SK-N-SH (cell line): ENCODE measurements at regions not wholly inside any gene's neighbourhood (a gene's known extent, or its start where the extent isn't known, plus 50 kb on each side); places are given as distances from the start of the nearest gene placed in this dataset.

Experiments
- CTCF ChIA-PET: fragments of 300-600, 350-600 bp; formaldehyde crosslinking; extraction: SDS; loops from one replicate; lab custom pipeline; 2021; lab: Yijun Ruan, JAX
- POLR2A ChIA-PET: fragments of 350-600 bp; sonication (Branson Sonifier 250); formaldehyde crosslinking; extraction: SDS; loops from one replicate; lab custom pipeline; 2020; ENCODE audit warnings: antibody characterized with exemption, inconsistent platforms; lab: Yijun Ruan, JAX
- DNase-seq: peaks from one replicate; pipeline ENCODE4 v3.0.0; 2012
- H2AFZ ChIP-seq: fragments of 200-600 bp; sonication (generic); 2 replicates; pipeline ENCODE4 v1.8.1; 2016; ENCODE audit warnings: antibody characterized with exemption, mild to moderate bottlenecking, low read depth
- H3F3A ChIP-seq: fragments of 200-600 bp; sonication (generic); replicated peaks from 2 replicates; pipeline ENCODE3; 2016; ENCODE audit warnings: antibody characterized with exemption, mild to moderate bottlenecking; ENCODE audit not compliant: insufficient read depth
- H3K27ac ChIP-seq, 2 experiments: fragments of 200-500 bp in 1 of 2; fragments of 200-600 bp in 1 of 2; sonication (Bioruptor generic) in 1 of 2; sonication (generic), shearing (Covaris generic) in 1 of 2; 2 replicates each; pipeline versions ENCODE4 v1.5.1 to v1.6.1; 2014 to 2016; ENCODE audit warnings: low read depth in 2 of 2, inconsistent platforms in 1 of 2, low read length in 1 of 2, mild to moderate bottlenecking in 1 of 2, mixed read lengths in 1 of 2
- H3K27me3 ChIP-seq: fragments of 200-600 bp; sonication (generic), shearing (Covaris generic); 2 replicates; pipeline ENCODE4 v1.6.1; 2016; ENCODE audit warnings: mixed run types; ENCODE audit not compliant: insufficient read depth
- H3K36me3 ChIP-seq, 2 experiments: fragments of 200-500 bp in 1 of 2; fragments of 200-600 bp in 1 of 2; sonication (Bioruptor generic) in 1 of 2; sonication (generic) in 1 of 2; replicated peaks in 1 of 2; 2 replicates each; pipeline versions ENCODE3 to v1.5.1; 2014 to 2016; ENCODE audit warnings: low read length in 1 of 2, mild to moderate bottlenecking in 1 of 2; ENCODE audit not compliant: insufficient read depth in 2 of 2, control insufficient read depth in 1 of 2
- H3K4me1 ChIP-seq, 2 experiments: fragments of 200-500 bp in 1 of 2; fragments of 200-600 bp in 1 of 2; sonication (Bioruptor generic) in 1 of 2; sonication (generic), shearing (Covaris generic) in 1 of 2; 2 replicates each; pipeline versions ENCODE4 v1.5.1 to v1.6.1; 2014 to 2016; ENCODE audit warnings: low read depth in 1 of 2, low read length in 1 of 2, mixed run types in 1 of 2; ENCODE audit not compliant: insufficient read depth in 2 of 2, control insufficient read depth in 1 of 2
- H3K4me2 ChIP-seq: fragments of 200-600 bp; sonication (generic), shearing (Covaris generic); 2 replicates; pipeline ENCODE4 v1.6.1; 2017; ENCODE audit warnings: mixed run types
- H3K4me3 ChIP-seq, 2 experiments: fragments of 200-500 bp in 1 of 2; fragments of 200-600 bp in 1 of 2; sonication (Bioruptor generic) in 1 of 2; sonication (generic), shearing (Covaris generic) in 1 of 2; 2 replicates each; pipeline versions ENCODE4 v1.5.1 to v1.8.1; 2014 to 2016; ENCODE audit warnings: low read depth in 2 of 2, inconsistent platforms in 1 of 2, low read length in 1 of 2, mild to moderate bottlenecking in 1 of 2, mixed read lengths in 1 of 2, moderate library complexity in 1 of 2
- H3K79me2 ChIP-seq: fragments of 200-600 bp; sonication (generic); 2 replicates; pipeline ENCODE4 v1.8.1; 2017; ENCODE audit warnings: mild to moderate bottlenecking; ENCODE audit not compliant: insufficient read depth
- H3K9ac ChIP-seq: fragments of 200-600 bp; sonication (generic); 2 replicates; pipeline ENCODE4 v1.6.1; 2017; ENCODE audit warnings: mixed run types
- H3K9me2 ChIP-seq: fragments of 200-600 bp; sonication (generic); 2 replicates; pipeline ENCODE4 v1.6.1; 2017; ENCODE audit warnings: mixed run types
- H3K9me3 ChIP-seq: fragments of 200-600 bp; sonication (generic); 2 replicates; pipeline ENCODE4 v1.6.1; 2017; ENCODE audit warnings: mixed run types, mild to moderate bottlenecking, moderate library complexity
- H4K20me1 ChIP-seq: fragments of 200-600 bp; sonication (generic); 2 replicates; pipeline ENCODE4 v1.6.1; 2017; ENCODE audit warnings: mild to moderate bottlenecking, mixed run types; ENCODE audit not compliant: insufficient read depth
- CHD2 ChIP-seq: fragments of 150-350 bp; IDR thresholded peaks from 2 replicates; pipeline ENCODE4 v1.6.1; 2018; ENCODE audit warnings: low read length; ENCODE audit not compliant: partially characterized antibody
- ELF1 ChIP-seq: IDR thresholded peaks from 2 replicates; pipeline ENCODE4 v1.4.0; 2012
- EP300 ChIP-seq, 2 experiments: IDR thresholded peaks; 2 replicates each; pipeline versions ENCODE4 v1.4.0 to v1.6.1; 2012; ENCODE audit warnings: borderline replicate concordance in 1 of 2, low read depth in 1 of 2, low read length in 1 of 2
- EZH2phosphoT487 ChIP-seq: fragments of 200-600 bp; sonication (generic); IDR thresholded peaks from 2 replicates; pipeline ENCODE4 v1.6.1; 2017; ENCODE audit warnings: low read depth, mixed run types, mild to moderate bottlenecking, antibody characterized with exemption, moderate library complexity, borderline replicate concordance
- FOSL2 ChIP-seq: IDR thresholded peaks from 2 replicates; pipeline ENCODE4 v1.4.0; 2012; ENCODE audit warnings: low read depth, mild to moderate bottlenecking, moderate library complexity, borderline replicate concordance
- FOXJ3 ChIP-seq: sonication (generic); formaldehyde crosslinking; IDR thresholded peaks from 2 replicates; pipeline ENCODE4 v1.5.1; 2020; ENCODE audit warnings: mild to moderate bottlenecking, missing genetic modification reagents
- FOXM1 ChIP-seq: IDR thresholded peaks from 2 replicates; pipeline ENCODE4 v1.4.0; 2012; ENCODE audit warnings: low read depth, mild to moderate bottlenecking
- IRF3 ChIP-seq: fragments of 150-350 bp; IDR thresholded peaks from 2 replicates; pipeline ENCODE4 v1.6.1; 2016; ENCODE audit warnings: mild to moderate bottlenecking, low read depth, low read length
- MAX ChIP-seq: IDR thresholded peaks from 2 replicates; pipeline ENCODE4 v1.4.0; 2012; ENCODE audit warnings: low read depth
- MEF2A ChIP-seq: IDR thresholded peaks from 2 replicates; pipeline ENCODE4 v1.4.0; 2012; ENCODE audit warnings: low read depth, borderline replicate concordance
- MXI1 ChIP-seq: IDR thresholded peaks from 2 replicates; pipeline ENCODE4 v1.6.1; 2012; ENCODE audit warnings: mild to moderate bottlenecking, low read depth, low read length, improper control_type of control experiment
- NFIC ChIP-seq: IDR thresholded peaks from 2 replicates; pipeline ENCODE4 v1.4.0; 2012; ENCODE audit warnings: borderline replicate concordance
- REST ChIP-seq: IDR thresholded peaks from 2 replicates; pipeline ENCODE4 v1.6.1; 2012; ENCODE audit warnings: mild to moderate bottlenecking, low read depth, low read length, moderate library complexity
- RFX5 ChIP-seq: IDR thresholded peaks from 2 replicates; pipeline ENCODE4 v1.6.1; 2012; ENCODE audit warnings: mild to moderate bottlenecking, improper control_type of control experiment, low read length
- SIN3A ChIP-seq: IDR thresholded peaks from 2 replicates; pipeline ENCODE4 v1.6.1; 2012; ENCODE audit warnings: low read depth, mild to moderate bottlenecking, low read length, moderate library complexity, borderline replicate concordance
- SMC3 ChIP-seq: IDR thresholded peaks from 2 replicates; pipeline ENCODE4 v1.6.1; 2012; ENCODE audit warnings: low read depth, low read length, improper control_type of control experiment
- TCF12 ChIP-seq: IDR thresholded peaks from 2 replicates; pipeline ENCODE4 v1.4.0; 2012
- TEAD4 ChIP-seq: IDR thresholded peaks from 2 replicates; pipeline ENCODE4 v1.4.0; 2012; ENCODE audit warnings: mild to moderate bottlenecking, borderline replicate concordance; ENCODE audit not compliant: insufficient read depth
- YY1 ChIP-seq: IDR thresholded peaks from 2 replicates; pipeline ENCODE4 v1.4.0; 2012; ENCODE audit warnings: low read depth, mild to moderate bottlenecking
- ZBTB33 ChIP-seq: IDR thresholded peaks from 2 replicates; pipeline ENCODE4 v1.4.0; 2012; ENCODE audit warnings: low read depth, borderline replicate concordance
- WGBS: methylation state at CpG from one replicate; pipeline ENCODE4 v1.1.6; 2017; ENCODE audit warnings: low lambda C conversion rate; 5-methylcytosine and 5-hydroxymethylcytosine counted together

GRCh38 chr4:112895811-112896608 lies 153.4 kb upstream of the ANK2 start:
- TF ChIP-seq NFIC, result no peak
- no peak for TF ChIP-seq EP300 (IDR thresholded peaks at IDR 0.05; ENCODE audit: borderline replicate concordance in 1 of 2, low read depth in 1 of 2, low read length in 1 of 2)
- no peak for TF ChIP-seq SMC3
- TF ChIP-seq EZH2phosphoT487, result no peak
- no peak for TF ChIP-seq RFX5
- no peak for TF ChIP-seq MEF2A
- TF ChIP-seq ELF1, result no peak
- TF ChIP-seq TCF12, result no peak
- no peak for TF ChIP-seq FOSL2
- Histone ChIP-seq H3K27ac (peak overlapping the region; percentile 14 to 99; a peak in 3 of 4 replicates), H3K9me3 (no peaks in the 10 kb centered on the region), H3K79me2 (no peaks in the 10 kb centered on the region), H3K9ac (no peak overlapping the region), H3K4me2 (no peak overlapping the region), H3K9me2 (no peaks in the 10 kb centered on the region), H3K4me1 (peaks cover 0 to 28% of the 10 kb centered on the region in 2 experiments; a peak in 3 of 4 replicates), H3K36me3 (no peaks in the 10 kb centered on the region), H2AFZ (no peak overlapping the region), H3F3A (peaks cover 3% of the 10 kb centered on the region), H3K27me3 (no peaks in the 10 kb centered on the region), H3K4me3 (no peak overlapping the region), H4K20me1 (no peaks in the 10 kb centered on the region)
- ChIA-PET CTCF (interaction anchor here (0.9 to 2.4 kb wide), 8 partner anchors 14 to 56 kb away, joined by 3 to 17 read pairs (median 4); no protein-coding TSS in a partner anchor), POLR2A (no interaction called here)
- no peak for DNase-seq
- 81% methylated on average over 4 of the region's 4 CpGs for WGBS

GRCh38 chr4:112896609-112897190 lies 152.8 kb upstream of the ANK2 start:
- Histone ChIP-seq H3K9me2 (no peaks in the 10 kb centered on the region), H3K27me3 (no peaks in the 10 kb centered on the region), H4K20me1 (no peaks in the 10 kb centered on the region), H2AFZ (no peak overlapping the region), H3K4me1 (peaks cover 0 to 28% of the 10 kb centered on the region in 2 experiments; a peak in 3 of 4 replicates), H3F3A (peaks cover 3% of the 10 kb centered on the region), H3K9me3 (no peaks in the 10 kb centered on the region), H3K9ac (no peak overlapping the region), H3K4me3 (no peak overlapping the region), H3K36me3 (no peaks in the 10 kb centered on the region), H3K79me2 (no peaks in the 10 kb centered on the region), H3K27ac (peak overlapping the region in 1 of 2 experiments; percentile 99; a peak in 2 of 4 replicates), H3K4me2 (no peak overlapping the region)
- no peak for DNase-seq
- POLR2A ChIA-PET, result no interaction called here
- WGBS, result 84% methylated on average over 9 of the region's 9 CpGs
- CTCF ChIA-PET, result interaction anchor here (0.6 to 2.4 kb wide), 9 partner anchors 14 to 402 kb away, joined by 3 to 17 read pairs (median 3); no protein-coding TSS in a partner anchor
- TF ChIP-seq IRF3 (no peak), FOXJ3 (CRISPR knock-in tag) (no peak), SMC3 (no peak), MXI1 (no peak), SIN3A (no peak), FOXM1 (no peak), NFIC (no peak), TEAD4 (no peak), CHD2 (no peak), MAX (no peak), YY1 (no peak), ZBTB33 (no peak), REST (no peak)
